HG03280 (cell line): ENCODE measurements at regions not wholly inside any gene's neighbourhood (a gene's known extent, or its start where the extent isn't known, plus 50 kb on each side); places are given as distances from the start of the nearest gene placed in this dataset.

Source experiments
- ATAC-seq: cut with Tn5 transposase; IDR thresholded peaks from one replicate; pipeline ENCODE4 v1.9.1; 2021; ENCODE audit warnings: mild to moderate bottlenecking, moderate library complexity; ENCODE audit not compliant: unreplicated experiment

- ATAC-seq = no peak
Observed at GRCh38 chr1:36743286-36744005, 260.7 kb upstream of the CSF3R start.

GRCh38 chr1:36741066-36741465 lies 258.4 kb upstream of the CSF3R start:
- no peak for ATAC-seq

DNA sequence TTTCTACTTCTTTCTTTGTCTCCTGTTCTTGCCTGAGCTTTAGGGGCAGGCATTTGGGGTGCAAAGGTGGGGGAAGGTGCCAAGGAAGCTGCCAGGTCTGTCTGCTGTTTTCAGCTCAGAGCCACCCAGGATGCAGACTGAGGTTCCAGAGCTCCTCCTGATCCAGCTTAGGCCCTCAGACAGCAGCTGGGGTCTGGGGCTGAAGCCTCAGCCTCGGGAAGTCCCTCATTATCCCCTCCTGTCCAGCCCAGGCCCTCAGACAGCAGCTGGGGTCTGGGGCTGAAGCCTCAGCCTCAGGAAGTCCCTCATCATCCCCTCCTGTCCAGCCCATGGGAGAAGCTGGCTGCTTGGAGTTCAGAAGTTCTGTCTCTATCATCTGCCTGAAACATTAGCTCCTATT lies 257.7 kb upstream of the CSF3R start:
- ATAC-seq = no peak

GRCh38 chr1:36739703-36740289 lies 257.1 kb upstream of the CSF3R start:
- no peak for ATAC-seq

GRCh38 chr1:36738245-36738644 lies 255.5 kb upstream of the CSF3R start:
- no peak for ATAC-seq

- no peak for ATAC-seq
Observed at GRCh38 chr1:36737767-36738166, 255.1 kb upstream of the CSF3R start.

GRCh38 chr1:36737038-36737555 lies 254.4 kb upstream of the CSF3R start:
- ATAC-seq = no peak

DNA sequence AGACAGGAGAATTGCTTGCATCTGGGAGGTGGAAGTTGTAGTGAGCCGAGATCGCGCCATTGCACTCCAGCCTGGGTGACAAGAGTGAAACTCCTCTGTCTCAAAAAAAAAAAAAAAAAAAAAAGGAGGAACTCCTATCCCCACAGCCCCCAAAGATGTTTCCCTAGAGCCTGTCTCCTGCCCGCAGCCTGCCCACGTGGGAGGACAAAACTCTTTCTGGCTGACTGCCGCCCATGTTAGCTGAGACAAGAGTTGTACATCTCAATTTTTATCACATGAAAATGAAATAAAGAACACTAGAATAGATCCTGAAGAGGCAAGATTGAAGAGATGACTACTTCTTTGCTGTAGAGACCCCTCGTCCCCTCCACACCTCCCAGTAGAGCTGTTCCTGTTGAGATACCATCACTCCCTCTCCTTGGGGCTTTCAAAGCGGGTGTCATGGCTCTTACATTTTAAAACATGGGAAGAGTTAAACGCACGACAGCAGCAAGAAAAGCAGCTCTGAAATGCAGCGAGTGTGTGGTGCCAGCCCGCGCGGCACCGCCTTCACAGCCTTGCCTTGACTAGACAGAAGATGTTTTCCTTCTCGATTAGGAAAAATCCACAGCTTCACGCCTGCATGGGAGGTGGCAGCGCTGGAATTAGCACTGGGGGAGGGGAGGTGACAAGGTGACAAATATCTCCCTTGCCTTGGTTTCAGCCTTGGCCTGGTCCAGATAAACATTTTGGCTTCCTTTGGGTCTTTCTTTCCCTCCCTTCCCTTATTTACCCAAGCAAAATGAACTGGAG lies 253.4 kb upstream of the CSF3R start:
- ATAC-seq = no peak

- ATAC-seq = no peak
Observed at GRCh38 chr1:36735436-36735835, 252.7 kb upstream of the CSF3R start.

DNA sequence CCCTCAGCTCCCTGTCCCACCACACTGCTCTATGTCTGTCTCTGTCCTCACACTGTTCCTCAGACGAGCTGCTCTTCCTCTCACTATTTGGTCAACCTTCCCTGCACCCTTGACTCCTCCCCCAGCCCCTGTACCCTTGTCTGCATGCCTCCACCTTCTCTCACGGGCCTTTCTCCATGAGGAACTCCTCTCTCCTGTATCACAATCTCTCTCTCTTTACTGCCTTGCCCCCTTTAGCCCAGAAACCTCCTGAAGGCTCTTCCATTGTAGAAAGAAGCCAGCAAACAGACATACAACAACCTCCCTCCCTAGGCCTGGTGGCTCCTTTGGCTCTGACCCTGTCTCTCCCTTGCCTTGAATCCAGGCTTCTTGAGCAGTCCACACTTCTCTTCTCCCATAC lies 251.6 kb upstream of the CSF3R start:
- no peak for ATAC-seq

GRCh38 chr1:36733748-36734147 lies 251.0 kb upstream of the CSF3R start:
- no peak for ATAC-seq

GRCh38 chr1:36732015-36732356 lies 249.3 kb upstream of the CSF3R start:
- ATAC-seq = no peak

GRCh38 chr1:36731226-36732014 lies 248.7 kb upstream of the CSF3R start:
- ATAC-seq = no peak

GRCh38 chr1:36730599-36730998 lies 247.9 kb upstream of the CSF3R start:
- ATAC-seq = no peak

- ATAC-seq = no peak
Observed at GRCh38 chr1:36729716-36730510, 247.2 kb upstream of the CSF3R start.

DNA sequence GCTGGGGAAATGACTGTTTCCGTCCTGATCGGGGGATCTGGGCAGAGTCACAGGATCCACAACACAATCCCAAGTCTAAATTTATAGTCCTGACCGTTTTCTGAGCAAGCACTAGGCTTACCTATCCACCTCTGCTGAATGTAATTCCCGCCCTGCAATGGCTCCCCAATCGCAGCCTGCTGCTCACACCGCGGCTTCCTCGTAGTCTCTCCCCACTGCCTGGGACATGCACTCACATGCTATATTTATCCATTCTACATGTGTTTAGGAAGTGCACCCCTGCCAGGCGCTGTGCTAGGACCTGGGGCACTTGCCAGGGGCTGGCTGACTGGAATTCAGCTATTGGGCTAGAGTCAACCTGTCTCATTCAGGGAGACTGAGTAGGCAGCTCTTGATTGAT lies 246.6 kb upstream of the CSF3R start:
- no peak for ATAC-seq

- no peak for ATAC-seq
Observed at GRCh38 chr1:36728846-36729245, 246.1 kb upstream of the CSF3R start.

DNA sequence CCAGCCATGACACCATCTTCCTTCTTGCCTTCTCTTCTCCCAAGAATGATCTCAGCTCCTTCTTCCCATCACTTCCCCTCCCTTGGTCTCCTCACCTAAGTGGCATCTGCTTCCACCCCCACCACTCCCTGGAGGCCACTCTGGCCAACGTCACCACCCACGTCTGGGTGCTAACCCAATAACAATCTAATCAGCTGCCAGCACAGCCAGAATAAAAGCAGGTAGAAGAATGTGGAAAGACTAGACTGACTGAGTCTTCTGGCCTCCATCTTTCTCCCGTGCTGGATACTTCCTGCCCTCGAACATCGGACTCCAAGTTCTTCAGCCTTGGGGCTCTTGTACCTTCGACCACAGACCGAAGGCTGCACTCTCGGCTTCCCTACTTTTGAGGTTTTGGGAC lies 245.3 kb upstream of the CSF3R start:
- no peak for ATAC-seq

- no peak for ATAC-seq
Observed at GRCh38 chr1:36725151-36725550, 242.4 kb upstream of the CSF3R start.

DNA sequence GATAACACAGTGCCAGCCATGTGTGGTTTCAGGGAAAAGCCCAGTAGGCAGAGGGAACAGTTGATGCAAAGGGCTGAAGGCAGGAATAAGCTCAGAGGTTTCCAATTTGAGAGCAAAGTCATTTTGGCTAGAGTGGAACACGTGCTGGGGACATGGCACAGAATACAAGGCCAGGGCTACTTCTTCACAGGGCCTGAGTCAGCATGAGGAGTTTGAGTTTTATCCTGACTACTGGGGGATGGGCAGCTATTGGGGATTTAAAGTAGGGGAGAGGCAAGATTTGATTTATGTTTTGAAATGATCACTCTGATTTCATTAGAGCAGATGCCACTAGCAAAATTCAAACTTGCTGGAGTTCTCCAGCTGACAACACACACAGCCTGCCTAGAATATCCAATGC lies 241.1 kb upstream of the CSF3R start:
- no peak for ATAC-seq
